K562 (cell line): ENCODE measurements at regions not wholly inside any gene's neighbourhood (a gene's known extent, or its start where the extent isn't known, plus 50 kb on each side); places are given as distances from the start of the nearest gene placed in this dataset.

Experiments used
- ATAC-seq: fragments of 200-7000 bp; cut with Tn5 transposase; 3 replicates; pipeline ENCODE4 v1.9.1; 2020; ENCODE audit warnings: moderate library complexity
- BruUV-seq: library from RNA; stranded (reverse); fragments of 400-500 nt; replicated peaks from 2 replicates; lab custom pipeline; 2021; lab: Mats Ljungman, UMichigan
- CTCF ChIA-PET: fragments of 300-600 bp; formaldehyde crosslinking; extraction: SDS; loops from one replicate; lab custom pipeline; 2021; ENCODE audit warnings: low intra/inter-chr PET ratio; lab: Yijun Ruan, JAX
- POLR2A ChIA-PET: fragments of 300-600, 350-650 bp; sonication (Branson Sonifier 250); formaldehyde crosslinking; extraction: SDS; loops from one replicate; lab custom pipeline; 2021; ENCODE audit warnings: antibody characterized with exemption, inconsistent platforms; lab: Yijun Ruan, JAX
- DNase-seq, 4 experiments: peaks; one replicate each; pipeline versions ENCODE4 v3.0.0 to v3.0.0-alpha.2; 2011 to 2018; ENCODE audit warnings: low spot score in 3 of 4, mixed read lengths in 3 of 4; ENCODE audit errors: extremely low read depth in 1 of 4
- FAIRE-seq: peaks from 2 replicates; lab custom pipeline; 2011; peaks lifted over from hg19 to GRCh38; lab: Jason Lieb, UNC
- H2AFZ ChIP-seq: 2 replicates; pipeline ENCODE4 v1.6.0; 2011; ENCODE audit warnings: low read depth, low read length, control low read depth, inconsistent platforms
- H3K27ac ChIP-seq: fragments of 200-600 bp; 3 replicates; pipeline ENCODE4 v1.8.0; 2011; ENCODE audit warnings: low read depth, mild to moderate bottlenecking, control low read depth, inconsistent platforms, low read length, moderate library complexity, mixed read lengths; ENCODE audit errors: extremely low read depth
- H3K27me3 ChIP-seq, 2 experiments: fragments of 300-600 bp in 1 of 2; 2 replicates in 1 of 2; 3 replicates in 1 of 2; pipeline versions ENCODE4 v1.6.0 to v1.8.0; 2011; ENCODE audit warnings: inconsistent platforms in 2 of 2, low read length in 2 of 2, mild to moderate bottlenecking in 1 of 2, mixed read lengths in 1 of 2, moderate library complexity in 1 of 2; ENCODE audit not compliant: control insufficient read depth in 2 of 2, insufficient read depth in 2 of 2
- H3K36me3 ChIP-seq: fragments of 300-600 bp; 3 replicates; pipeline ENCODE4 v1.8.0; 2011; ENCODE audit warnings: mild to moderate bottlenecking, low read length, inconsistent platforms; ENCODE audit not compliant: control insufficient read depth, insufficient read depth
- H3K4me1 ChIP-seq, 2 experiments: fragments of 200-600 bp in 1 of 2; replicated peaks in 1 of 2; 2 replicates in 1 of 2; 3 replicates in 1 of 2; pipeline versions ENCODE4 v1.5.1 to v1.8.0; 2011; ENCODE audit warnings: inconsistent platforms in 2 of 2, low read length in 2 of 2, mild to moderate bottlenecking in 1 of 2, mixed read lengths in 1 of 2, moderate library complexity in 1 of 2; ENCODE audit not compliant: control insufficient read depth in 2 of 2, insufficient read depth in 2 of 2
- H3K4me2 ChIP-seq: 2 replicates; pipeline ENCODE4 v1.6.1; 2011; ENCODE audit warnings: low read length, control low read depth, inconsistent platforms, mixed read lengths; ENCODE audit not compliant: insufficient read depth
- H3K4me3 ChIP-seq: fragments of 200-600 bp; sonication (generic), shearing (Covaris generic); 2 replicates; pipeline ENCODE4 v1.5.1; 2016; ENCODE audit warnings: control low read depth, inconsistent platforms
- H3K79me2 ChIP-seq: fragments of 200-600 bp; 3 replicates; pipeline ENCODE4 v1.8.0; 2011; ENCODE audit warnings: low read length, inconsistent platforms; ENCODE audit not compliant: control insufficient read depth, insufficient read depth
- H3K9ac ChIP-seq, 2 experiments: 2 replicates each; pipeline versions ENCODE4 v1.6.0 to v1.6.1; 2011; ENCODE audit warnings: low read depth in 2 of 2, low read length in 2 of 2, control low read depth in 1 of 2, inconsistent platforms in 1 of 2, mild to moderate bottlenecking in 1 of 2, mixed read lengths in 1 of 2; ENCODE audit not compliant: insufficient read depth in 1 of 2
- H3K9me1 ChIP-seq: one replicate; pipeline ENCODE4 v1.6.0; 2011; ENCODE audit warnings: inconsistent platforms, mild to moderate bottlenecking, low read length, moderate library complexity; ENCODE audit not compliant: control insufficient read depth, insufficient read depth
- H3K9me3 ChIP-seq: replicated peaks from 2 replicates; pipeline ENCODE4 v1.5.1; 2011; ENCODE audit warnings: low read depth, low read length, inconsistent platforms; ENCODE audit not compliant: control insufficient read depth, insufficient read depth
- H4K20me1 ChIP-seq: replicated peaks from 2 replicates; pipeline ENCODE4 v1.6.1; 2011; ENCODE audit warnings: low read length, inconsistent platforms, mixed read lengths; ENCODE audit not compliant: control insufficient read depth, insufficient read depth
- CHD7 ChIP-seq: fragments of 200-600 bp; sonication (generic); IDR thresholded peaks from one replicate; pipeline ENCODE4 v1.6.1; 2012; ENCODE audit warnings: mild to moderate bottlenecking, low read depth, low read length, inconsistent platforms
- HEY1 ChIP-seq: fragments of 250-450 bp; sonication (Bioruptor Pico); IDR thresholded peaks from 2 replicates; pipeline ENCODE4 v1.5.0; 2020; ENCODE audit warnings: mild to moderate bottlenecking, moderate library complexity, borderline replicate concordance
- HIVEP1 ChIP-seq: fragments of 250-450 bp; sonication (Bioruptor Pico); IDR thresholded peaks from 2 replicates; pipeline ENCODE4 v1.4.0; 2020; ENCODE audit warnings: mild to moderate bottlenecking
- LEF1 ChIP-seq: fragments of 450-650 bp; IDR thresholded peaks from 2 replicates; pipeline ENCODE4 v1.6.1; 2016; ENCODE audit warnings: mild to moderate bottlenecking
- PHTF2 ChIP-seq: fragments of 250-450 bp; sonication (Bioruptor Pico); IDR thresholded peaks from 2 replicates; pipeline ENCODE4 v1.5.0; 2021; ENCODE audit warnings: mild to moderate bottlenecking
- RBBP5 ChIP-seq: fragments of 200-600 bp; sonication (generic); IDR thresholded peaks from 2 replicates; pipeline ENCODE4 v1.6.1; 2012; ENCODE audit warnings: borderline replicate concordance, mild to moderate bottlenecking, low read length, control low read depth, inconsistent platforms; ENCODE audit not compliant: insufficient read depth, poor library complexity, severe bottlenecking
- SMAD3 ChIP-seq: fragments of 450-650 bp; formaldehyde crosslinking; conservative IDR thresholded peaks from 2 replicates; pipeline ENCODE4 v1.4.0; 2020; ENCODE audit warnings: mild to moderate bottlenecking
- TRIM28 ChIP-seq: fragments of 450-650 bp; IDR thresholded peaks from 2 replicates; pipeline ENCODE4 v1.6.1; 2017
- ZBTB8A ChIP-seq: fragments of 450-650 bp; IDR thresholded peaks from 2 replicates; pipeline ENCODE4 v1.6.1; 2018; ENCODE audit warnings: mild to moderate bottlenecking, moderate library complexity; ENCODE audit not compliant: partially characterized antibody
- ZNF133 ChIP-seq: fragments of 250-450 bp; sonication (Bioruptor Pico); IDR thresholded peaks from 2 replicates; pipeline ENCODE4 v1.4.0; 2020; ENCODE audit warnings: mild to moderate bottlenecking
- ZNF143 ChIP-seq: sonication (generic); formaldehyde crosslinking; IDR thresholded peaks from 2 replicates; pipeline ENCODE4 v1.9.0; 2022; ENCODE audit warnings: mild to moderate bottlenecking, missing genetic modification reagents
- ZNF282 ChIP-seq: sonication (generic); formaldehyde crosslinking; IDR thresholded peaks from 2 replicates; pipeline ENCODE4 v1.8.1; 2023; ENCODE audit warnings: missing genetic modification reagents
- ZNF583 ChIP-seq: fragments of 250-450 bp; sonication (Bioruptor Pico); IDR thresholded peaks from 2 replicates; pipeline ENCODE4 v1.4.0; 2020
- WGBS: fragments of 100-300 bp; shearing (Covaris generic); methylation state at CpG from one replicate; pipeline ENCODE4 v1.1.6; 2016; ENCODE audit warnings: low coverage, mixed read lengths; ENCODE audit not compliant: insufficient coverage; ENCODE audit errors: missing lambda C conversion rate; 5-methylcytosine and 5-hydroxymethylcytosine counted together
- in situ Hi-C: fragments of 300-500 bp; cut with MboI; formaldehyde crosslinking; loops from 4 replicates; pipeline ENCODE4 v1.15.0; 2018; ENCODE audit warnings: inconsistent platforms, mixed read lengths
- intact Hi-C: fragments of 100-400 bp; cut with micrococcal nuclease; formaldehyde crosslinking; loops from 2 replicates; pipeline ENCODE4 v1.14.2; 2022
- TF ChIP-seq, protein P1 (sequence below): fragments of 250-450 bp; sonication (Bioruptor Pico); IDR thresholded peaks from 2 replicates; pipeline ENCODE4 v1.6.1; 2021; ENCODE audit warnings: mild to moderate bottlenecking

- Histone ChIP-seq H3K36me3 (no peaks in the 10 kb centered on the region), H3K4me2 (no peak overlapping the region), H3K79me2 (no peaks in the 10 kb centered on the region), H3K27ac (no peak overlapping the region), H3K4me3 (no peak overlapping the region), H3K27me3 (no peaks in the 10 kb centered on the region), H3K4me1 (no peaks in the 10 kb centered on the region), H3K9me1 (no peaks in the 10 kb centered on the region), H2AFZ (no peak overlapping the region), H3K9ac (no peak overlapping the region), H4K20me1 (no peaks in the 10 kb centered on the region), H3K9me3 (no peaks in the 10 kb centered on the region)
- WGBS: 0% methylated on average over 5 of the region's 8 CpGs
- FAIRE-seq (no peak), DNase-seq (no peak), ATAC-seq (no peak)
- ChIA-PET POLR2A (no interaction called here), CTCF (no interaction called here)
- no TSS peak for BruUV-seq
- in situ Hi-C loops: loop anchor here (10.0 kb wide), 1 partner anchor 1026 kb away; the partner anchor contains the start of gene TBPL2
- intact Hi-C loops: loop anchor here (5.0 to 10.0 kb wide), 2 partner anchors 746 to 1034 kb away; no protein-coding TSS in a partner anchor
- TF ChIP-seq TRIM28: no peak
- TF ChIP-seq LEF1: no peak
- no peak for TF ChIP-seq ZNF143
- TF ChIP-seq ZNF133 (CRISPR knock-in tag): no peak
- no peak for TF ChIP-seq ZNF282 (CRISPR knock-in tag)
- no peak for TF ChIP-seq ZBTB8A
- TF ChIP-seq HIVEP1 (CRISPR knock-in tag): no peak
- TF ChIP-seq PHTF2 (CRISPR knock-in tag): no peak
- TF ChIP-seq CHD7: no peak
- TF ChIP-seq, protein P1, sequence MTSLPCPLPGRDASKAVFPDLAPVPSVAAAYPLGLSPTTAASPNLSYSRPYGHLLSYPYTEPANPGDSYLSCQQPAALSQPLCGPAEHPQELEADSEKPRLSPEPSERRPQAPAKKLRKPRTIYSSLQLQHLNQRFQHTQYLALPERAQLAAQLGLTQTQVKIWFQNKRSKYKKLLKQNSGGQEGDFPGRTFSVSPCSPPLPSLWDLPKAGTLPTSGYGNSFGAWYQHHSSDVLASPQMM (CRISPR knock-in tag): no peak
- TF ChIP-seq HEY1 (CRISPR knock-in tag): no peak
- TF ChIP-seq ZNF583 (CRISPR knock-in tag): no peak
- no peak for TF ChIP-seq SMAD3 (CRISPR knock-in tag)
- no peak for TF ChIP-seq RBBP5
These were observed 108.5 kb upstream of the TMEM260 start for GRCh38 chr14:56471056-56471455.
